UCSD-AML1 (cell line): ENCODE measurements at regions not wholly inside any gene's neighbourhood (a gene's known extent, or its start where the extent isn't known, plus 50 kb on each side); places are given as distances from the start of the nearest gene placed in this dataset.
"Not testable (repeated sequence)": the region's sequence is repeated elsewhere in the genome, so short reads cannot be mapped to it uniquely, and the experiment has no call there.

Experiments
- DNase-seq: peaks from one replicate; lab custom pipeline; 2025; ENCODE audit not compliant: unreplicated experiment; lab: John Stamatoyannopoulos, UW

GRCh38 chr10:6738112-6738768 lies 158.2 kb upstream of the PRKCQ start:
- DNase-seq: no peak

- DNase-seq: no peak
Observed at GRCh38 chr10:6737758-6738111, 157.7 kb upstream of the PRKCQ start.

GRCh38 chr10:6737080-6737641 lies 157.1 kb upstream of the PRKCQ start:
- DNase-seq: no peak

DNA sequence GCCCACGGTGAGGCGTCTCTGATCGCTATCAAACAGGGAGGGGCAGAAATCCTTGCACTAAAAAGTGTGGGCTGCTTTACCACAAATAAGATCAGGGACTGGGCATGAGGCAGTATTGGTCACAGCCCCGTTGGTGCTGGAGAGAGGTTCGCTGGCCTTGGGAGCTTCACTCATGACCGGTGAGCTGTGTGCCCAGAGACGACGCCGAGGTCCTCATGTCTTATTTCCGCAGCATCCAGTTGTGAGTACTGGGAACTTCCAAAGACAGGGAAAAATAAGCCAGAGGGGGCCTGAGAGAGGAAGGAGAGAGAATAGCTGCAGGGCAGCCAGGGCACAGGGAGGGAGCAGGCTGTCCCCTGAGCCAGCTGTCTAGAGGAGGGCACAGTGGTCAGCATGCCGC lies 154.2 kb upstream of the PRKCQ start:
- no peak for DNase-seq

DNA sequence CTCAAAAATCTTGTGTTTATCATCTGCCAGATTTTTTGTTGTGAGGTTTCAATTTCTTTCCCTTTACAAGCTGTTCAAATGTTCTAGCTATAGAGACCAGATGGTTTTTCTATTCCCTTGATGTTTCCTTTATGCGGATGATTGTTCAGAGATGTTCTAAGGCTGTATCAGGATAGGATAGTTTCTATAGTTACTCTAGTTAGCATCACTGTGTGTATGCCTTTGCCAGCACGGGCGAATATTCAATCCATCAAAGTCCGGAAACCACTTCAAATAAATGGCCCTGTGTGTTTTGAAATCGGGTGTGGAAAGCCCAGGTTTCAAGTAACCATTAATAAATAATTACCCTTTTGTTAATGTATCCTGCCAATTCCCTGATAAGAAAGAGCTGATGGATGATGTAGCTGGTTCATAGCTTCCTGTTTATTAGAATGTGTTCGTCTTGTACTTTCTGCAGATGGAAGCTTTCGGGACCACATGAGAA lies 149.8 kb upstream of the PRKCQ start:
- no peak for DNase-seq

DNA sequence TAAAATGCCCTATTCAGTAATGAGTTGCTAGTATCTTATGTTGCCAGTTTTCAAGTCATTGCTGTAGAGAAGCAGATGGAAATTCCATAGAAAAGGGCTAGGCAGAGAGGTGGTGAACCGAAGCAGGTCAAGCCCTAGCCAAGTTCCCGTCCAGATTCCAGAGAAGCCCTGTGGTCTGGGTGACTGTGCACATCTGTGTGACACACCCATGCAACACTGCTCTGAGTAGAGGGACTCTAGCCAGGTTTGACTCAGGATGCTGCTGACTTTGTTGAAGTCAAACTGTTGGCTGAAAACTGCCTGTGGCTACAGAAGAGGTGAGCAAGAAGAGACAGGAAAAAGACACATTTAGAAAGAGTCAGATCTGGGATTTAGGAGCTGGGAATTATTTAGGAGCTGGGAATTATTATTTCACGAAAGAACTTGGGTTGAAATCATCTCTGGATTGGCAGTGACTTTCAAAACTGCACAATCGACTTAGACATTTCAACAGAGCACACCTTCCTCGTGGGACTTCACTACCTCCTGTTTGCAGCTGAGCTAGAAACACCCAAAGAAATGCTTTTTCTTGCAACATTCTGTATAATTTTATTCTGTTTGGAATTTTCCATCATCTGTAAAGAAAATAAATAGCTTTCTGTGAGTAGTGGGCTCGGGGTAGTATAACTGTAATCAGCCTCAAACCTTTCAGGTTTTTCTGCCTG lies 149.1 kb upstream of the PRKCQ start:
- no peak for DNase-seq

- DNase-seq: no peak
Observed at GRCh38 chr10:6726924-6727323, 146.8 kb upstream of the PRKCQ start.

- no peak for DNase-seq
Observed at GRCh38 chr10:6722616-6723004, 142.5 kb upstream of the PRKCQ start.

- no peak for DNase-seq
Observed at GRCh38 chr10:6721964-6722615, 142.0 kb upstream of the PRKCQ start.

DNA sequence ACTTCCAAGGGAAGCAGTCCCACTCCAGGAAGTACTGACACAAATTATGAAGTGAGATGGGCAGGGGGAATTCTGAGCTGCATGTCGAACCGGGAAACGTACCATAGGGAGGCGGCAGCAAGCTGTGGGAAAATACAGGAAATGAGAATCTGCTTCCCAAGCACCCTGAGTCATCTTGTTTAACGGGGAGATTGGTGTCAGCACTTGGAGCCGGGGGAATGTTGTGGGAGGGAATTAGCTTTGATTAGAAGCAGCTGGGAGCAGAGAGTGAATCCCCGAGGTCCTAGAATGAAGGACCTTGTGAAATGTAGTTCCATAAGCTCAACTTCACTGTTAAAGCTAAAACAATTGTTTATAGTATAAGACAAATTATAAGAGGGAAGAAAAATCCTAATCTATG lies 141.4 kb upstream of the PRKCQ start:
- DNase-seq: no peak

DNA sequence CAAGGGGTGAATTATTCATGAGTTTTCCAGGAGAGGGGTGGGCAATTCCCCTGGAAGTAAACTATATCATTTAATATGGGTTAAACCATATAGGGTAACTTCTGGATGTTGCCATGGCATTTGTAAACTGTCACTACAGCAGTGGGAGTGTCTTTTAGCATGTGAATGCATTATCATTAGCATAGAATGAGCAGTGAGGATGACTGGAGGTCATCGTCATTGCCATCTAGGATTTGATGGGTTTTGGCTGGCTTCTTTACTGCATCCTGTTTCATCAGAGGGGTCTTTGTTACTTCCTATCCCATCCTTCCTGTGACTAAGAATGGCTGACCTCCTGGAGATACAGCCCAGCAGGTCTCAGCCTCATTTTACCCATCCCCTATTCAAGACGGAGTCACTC lies 139.5 kb upstream of the PRKCQ start:
- DNase-seq: no peak

DNA sequence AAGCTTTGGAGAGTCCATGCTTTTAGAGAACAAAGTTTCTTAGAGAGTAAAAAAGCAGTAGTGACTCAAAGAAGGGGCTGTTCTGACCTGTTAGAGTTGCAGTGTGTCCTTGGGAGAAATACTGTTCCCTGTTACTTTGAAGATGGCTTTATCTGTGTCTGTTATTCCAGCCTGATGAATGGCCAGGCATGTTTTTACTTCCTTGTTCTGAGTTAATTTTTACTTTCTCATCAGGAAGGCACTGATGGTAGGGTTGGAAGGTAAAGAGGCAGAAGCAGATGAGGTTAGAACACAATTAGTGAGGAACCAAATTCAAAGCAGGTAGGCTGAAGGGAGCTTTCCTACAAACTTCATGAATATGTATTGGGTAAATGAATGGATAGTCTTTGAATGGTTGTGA lies 138.5 kb upstream of the PRKCQ start:
- no peak for DNase-seq

DNA sequence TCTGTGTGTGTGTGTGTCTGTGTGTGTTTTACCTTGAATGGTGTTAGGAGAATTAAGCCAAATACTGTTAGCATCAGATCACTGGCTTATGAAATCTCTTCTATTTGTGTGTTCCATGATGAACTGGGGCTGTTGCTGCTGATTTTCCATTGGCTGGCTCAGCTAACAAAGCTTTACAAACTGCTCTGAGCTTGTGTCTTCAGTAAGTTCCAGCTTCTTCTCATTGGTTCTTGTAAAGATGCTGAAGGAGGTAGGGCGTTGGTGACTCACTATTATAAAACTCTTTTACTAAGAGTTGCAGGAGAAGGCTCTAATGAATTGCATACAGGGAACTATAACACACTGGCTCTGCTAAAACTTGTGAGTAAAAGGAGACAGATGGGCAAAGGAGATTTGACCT lies 136.4 kb upstream of the PRKCQ start:
- no peak for DNase-seq

- no peak for DNase-seq
Observed at GRCh38 chr10:6713716-6714115, 133.6 kb upstream of the PRKCQ start.

GRCh38 chr10:6713120-6713519 lies 133.0 kb upstream of the PRKCQ start:
- DNase-seq: no peak

DNA sequence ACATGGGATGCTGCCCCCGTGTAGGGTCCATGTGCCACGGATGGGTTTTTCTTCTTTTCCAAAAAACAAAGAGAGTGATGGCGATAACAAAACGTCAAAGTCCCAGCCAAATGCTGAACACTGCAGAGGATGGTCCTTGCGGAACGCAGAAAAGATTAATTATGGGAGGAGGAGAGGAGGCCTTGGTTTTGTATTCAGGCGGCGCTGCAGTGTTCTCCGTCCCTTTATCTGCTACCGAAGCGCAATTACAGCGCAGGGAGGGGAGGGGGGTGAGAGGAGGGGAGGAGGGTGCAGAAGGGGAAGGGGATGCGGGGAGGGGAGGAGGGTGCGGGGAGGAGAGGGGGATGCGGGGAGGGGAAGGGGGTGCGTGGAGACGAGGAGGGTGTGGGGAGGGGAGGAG lies 131.8 kb upstream of the PRKCQ start:
- DNase-seq: no peak

- DNase-seq: no peak
Observed at GRCh38 chr10:6711408-6711841, 131.3 kb upstream of the PRKCQ start.

DNA sequence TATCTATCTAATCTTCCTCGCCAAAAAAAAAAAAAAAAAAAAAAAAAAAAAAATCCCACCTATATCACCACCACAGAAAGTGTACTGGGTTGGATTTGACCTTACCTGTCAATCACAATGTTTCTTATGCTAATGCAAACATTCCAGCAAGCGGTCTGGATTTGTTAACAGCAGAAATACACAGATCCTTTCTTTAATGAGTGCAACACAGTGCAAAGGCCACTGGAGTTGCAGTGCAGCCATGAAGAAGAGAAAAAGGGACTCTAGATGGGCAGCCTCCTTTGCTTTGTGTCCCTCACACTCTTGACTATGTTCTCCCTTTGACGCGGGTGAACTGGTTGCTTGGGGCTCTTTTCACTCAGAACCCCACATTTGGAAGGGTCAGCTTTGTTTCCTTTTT lies 127.3 kb upstream of the PRKCQ start:
- DNase-seq: no peak

- DNase-seq: no peak
Observed at GRCh38 chr10:6706725-6707124, 126.6 kb upstream of the PRKCQ start.

GRCh38 chr10:6704896-6705295 lies 124.8 kb upstream of the PRKCQ start:
- no peak for DNase-seq

DNA sequence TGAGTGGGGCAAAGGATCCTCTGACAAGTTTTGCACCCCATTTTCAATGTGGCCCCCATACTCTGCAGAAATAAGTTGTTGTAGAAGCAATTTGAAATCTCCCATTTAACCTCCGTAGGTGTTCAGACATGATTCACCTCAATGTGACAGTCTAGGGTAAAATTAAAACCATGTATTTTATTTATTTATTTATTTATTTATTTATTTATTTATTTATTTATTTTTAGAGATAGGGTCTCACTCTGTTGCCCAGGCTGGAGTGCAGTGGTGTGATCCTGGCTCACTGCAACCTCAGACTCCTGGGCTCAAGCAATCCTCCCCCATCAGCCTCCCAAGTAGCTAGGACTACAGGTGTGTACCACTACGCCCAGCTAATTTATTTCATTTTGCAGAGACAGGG lies 122.8 kb upstream of the PRKCQ start:
- DNase-seq: not testable (repeated sequence)

GRCh38 chr10:6702030-6702429 lies 122.0 kb upstream of the PRKCQ start:
- no peak for DNase-seq
